AG09319 (cell line): ENCODE measurements at regions not wholly inside any gene's neighbourhood (a gene's known extent, or its start where the extent isn't known, plus 50 kb on each side); places are given as distances from the start of the nearest gene placed in this dataset.

Source experiments
- DNase-seq: peaks from one replicate; pipeline ENCODE4 v3.0.0-alpha.2; 2010; ENCODE audit warnings: low read depth; ENCODE audit errors: extremely low read depth
- CTCF ChIP-seq: IDR thresholded peaks from 2 replicates; pipeline ENCODE4 v1.5.1; 2011; ENCODE audit warnings: low read depth, mild to moderate bottlenecking, inconsistent platforms, low read length, moderate library complexity

GRCh38 chr2:241931084-241931975 lies 61.8 kb downstream of the RTP5 start:
- DNase-seq = no peak
- no peak for TF ChIP-seq CTCF

- no peak for DNase-seq
- no peak for TF ChIP-seq CTCF
These were observed 62.7 kb downstream of the RTP5 start for GRCh38 chr2:241931976-241932898.

GRCh38 chr2:241932899-241933178 lies 63.3 kb downstream of the RTP5 start:
- no peak for DNase-seq
- TF ChIP-seq CTCF = no peak

- TF ChIP-seq CTCF = no peak
- no peak for DNase-seq
These were observed 63.8 kb downstream of the RTP5 start for GRCh38 chr2:241933179-241933911.

GRCh38 chr2:241935314-241935713 lies 65.8 kb downstream of the RTP5 start:
- TF ChIP-seq CTCF = no peak
- DNase-seq = no peak

GRCh38 chr2:241935774-241936173 lies 66.2 kb downstream of the RTP5 start:
- DNase-seq = no peak
- no peak for TF ChIP-seq CTCF
